ENCODE measurements at regions not wholly inside any gene's neighbourhood (a gene's known extent, or its start where the extent isn't known, plus 50 kb on each side); places are given as distances from the start of the nearest gene placed in this dataset.

DNA sequence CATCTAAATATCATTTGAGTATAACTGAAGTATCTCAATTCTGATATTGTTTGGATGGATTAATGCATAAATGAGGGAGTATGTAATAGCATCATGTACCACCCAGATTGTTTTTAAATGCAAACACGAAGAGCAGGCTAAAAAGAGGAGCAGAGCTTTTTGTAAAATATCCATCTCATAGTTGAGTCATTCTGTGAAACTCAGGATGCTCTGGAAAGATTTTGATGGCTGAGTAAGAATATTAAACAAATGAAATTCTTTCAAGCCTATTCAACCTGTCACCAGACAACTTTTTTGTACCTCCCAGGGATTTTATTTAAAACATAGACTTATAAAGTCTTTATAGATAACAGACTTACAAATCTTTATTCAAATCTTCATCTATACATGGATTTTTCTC, 625.9 kb downstream of the TLE4 start:
- TF ChIP-seq POLR2A (IDR thresholded peaks at IDR 0.05) (no peak), POLR2AphosphoS5 (IDR thresholded peaks at IDR 0.05) (no peak), EP300 (IDR thresholded peaks at IDR 0.05; ENCODE audit: low read depth) (no peak)
- TF ChIP-seq, protein P1, sequence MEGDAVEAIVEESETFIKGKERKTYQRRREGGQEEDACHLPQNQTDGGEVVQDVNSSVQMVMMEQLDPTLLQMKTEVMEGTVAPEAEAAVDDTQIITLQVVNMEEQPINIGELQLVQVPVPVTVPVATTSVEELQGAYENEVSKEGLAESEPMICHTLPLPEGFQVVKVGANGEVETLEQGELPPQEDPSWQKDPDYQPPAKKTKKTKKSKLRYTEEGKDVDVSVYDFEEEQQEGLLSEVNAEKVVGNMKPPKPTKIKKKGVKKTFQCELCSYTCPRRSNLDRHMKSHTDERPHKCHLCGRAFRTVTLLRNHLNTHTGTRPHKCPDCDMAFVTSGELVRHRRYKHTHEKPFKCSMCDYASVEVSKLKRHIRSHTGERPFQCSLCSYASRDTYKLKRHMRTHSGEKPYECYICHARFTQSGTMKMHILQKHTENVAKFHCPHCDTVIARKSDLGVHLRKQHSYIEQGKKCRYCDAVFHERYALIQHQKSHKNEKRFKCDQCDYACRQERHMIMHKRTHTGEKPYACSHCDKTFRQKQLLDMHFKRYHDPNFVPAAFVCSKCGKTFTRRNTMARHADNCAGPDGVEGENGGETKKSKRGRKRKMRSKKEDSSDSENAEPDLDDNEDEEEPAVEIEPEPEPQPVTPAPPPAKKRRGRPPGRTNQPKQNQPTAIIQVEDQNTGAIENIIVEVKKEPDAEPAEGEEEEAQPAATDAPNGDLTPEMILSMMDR (IDR thresholded peaks at IDR 0.05) = no peak

Data from transverse colon (tissue), 4 donors.